Lung (tissue), 11 donors: ENCODE measurements at regions not wholly inside any gene's neighbourhood (a gene's known extent, or its start where the extent isn't known, plus 50 kb on each side); places are given as distances from the start of the nearest gene placed in this dataset.

ENCODE experiments used
- ATAC-seq: fragments of 200-7000 bp; cut with Tn5 transposase; one replicate; pipeline ENCODE4 v1.9.1; 2020; ENCODE audit warnings: moderate number of reproducible peaks; ENCODE audit not compliant: insufficient read depth, low FRiP score
- DNase-seq, 3 donors: peaks; one replicate each; pipeline ENCODE4 v3.0.0-alpha.2; 2013 to 2017
- H3K27ac ChIP-seq, 2 donors: one replicate each; pipeline ENCODE4 v1.5.1; 2013; ENCODE audit warnings: mild to moderate bottlenecking in 2 of 2, moderate library complexity in 2 of 2, control low read depth in 1 of 2, inconsistent platforms in 1 of 2, low read depth in 1 of 2, low read length in 1 of 2
- H3K27me3 ChIP-seq, 3 donors: one replicate each; pipeline ENCODE4 v1.5.1; 2013; ENCODE audit warnings: low read length in 2 of 3; ENCODE audit not compliant: control insufficient read depth in 3 of 3, insufficient read depth in 3 of 3
- H3K36me3 ChIP-seq, 4 donors: one replicate each; pipeline ENCODE4 v1.5.1; 2013; ENCODE audit warnings: low read length in 4 of 4, mild to moderate bottlenecking in 1 of 4, moderate library complexity in 1 of 4; ENCODE audit not compliant: control insufficient read depth in 4 of 4, insufficient read depth in 4 of 4
- H3K4me1 ChIP-seq, 5 donors: one replicate each; pipeline ENCODE4 v1.5.1; 2013; ENCODE audit warnings: low read length in 5 of 5, mild to moderate bottlenecking in 2 of 5, moderate library complexity in 1 of 5; ENCODE audit not compliant: control insufficient read depth in 5 of 5, insufficient read depth in 5 of 5
- H3K4me3 ChIP-seq: one replicate; pipeline ENCODE4 v1.5.1; 2013; ENCODE audit warnings: mild to moderate bottlenecking, control low read depth, moderate library complexity
- H3K9ac ChIP-seq, 2 donors: one replicate each; pipeline ENCODE4 v1.5.1; 2013; ENCODE audit warnings: low read length in 2 of 2, control low read depth in 1 of 2; ENCODE audit not compliant: insufficient read depth in 1 of 2
- H3K9me3 ChIP-seq, 4 donors: one replicate each; pipeline ENCODE4 v1.5.1; 2013; ENCODE audit warnings: low read length in 3 of 4, mild to moderate bottlenecking in 1 of 4, moderate library complexity in 1 of 4; ENCODE audit not compliant: control insufficient read depth in 4 of 4, insufficient read depth in 3 of 4
- CTCF ChIP-seq: IDR thresholded peaks from 2 replicates; pipeline ENCODE4 v1.5.1; 2012; ENCODE audit warnings: mild to moderate bottlenecking; ENCODE audit errors: control extremely low read depth, extremely low read depth
- WGBS, 2 donors: extraction: QIAGEN DNeasy Blood & Tissue Kit; methylation state at CpG; one replicate each; pipeline ENCODE4 v1.1.7; 2013; 5-methylcytosine and 5-hydroxymethylcytosine counted together
- donor health status: control.
- donor health status: control.
- donor health status: Bipolar disorder and iron deficiency.
- donor health status: healthy.
- donor health status: DM: yes; HTN: yes; CAD: no.

- no peak for ATAC-seq
- peaks cover 0 to 5% (median 3%) of the 10 kb centered on the region in 3 donors for H3K27me3 ChIP-seq
- H3K36me3 ChIP-seq = no peaks in the 10 kb centered on the region
- no peaks in the 10 kb centered on the region for H3K9me3 ChIP-seq
- no peak for TF ChIP-seq CTCF
- no peak overlapping the region for H3K27ac ChIP-seq
- DNase-seq = no peak
- H3K4me3 ChIP-seq = no peak overlapping the region
- H3K4me1 ChIP-seq = peaks cover 0 to 5% (median 0%) of the 10 kb centered on the region in 5 donors
- no peak overlapping the region for H3K9ac ChIP-seq
- 68 to 82% methylated on average over 4 of the region's 4 CpGs for WGBS, 2 donors
These were observed 94.7 kb upstream of the SRD5A3 start for GRCh38 chr4:55251342-55251741.

- WGBS, 2 donors = 86 to 92% methylated on average over 5 of the region's 5 CpGs
- Histone ChIP-seq H3K9ac (no peak overlapping the region), H3K4me1 (peaks cover 0 to 5% (median 0%) of the 10 kb centered on the region in 5 donors), H3K36me3 (no peaks in the 10 kb centered on the region), H3K9me3 (no peaks in the 10 kb centered on the region), H3K4me3 (no peak overlapping the region), H3K27me3 (peaks cover 0 to 5% (median 3%) of the 10 kb centered on the region in 3 donors), H3K27ac (no peak overlapping the region)
- ATAC-seq = no peak
- no peak for DNase-seq
- TF ChIP-seq CTCF = no peak
These were observed 94.1 kb upstream of the SRD5A3 start for GRCh38 chr4:55251896-55252295.

- H3K9ac ChIP-seq = no peak overlapping the region
- no peak overlapping the region for H3K27ac ChIP-seq
- no peak overlapping the region for H3K4me3 ChIP-seq
- TF ChIP-seq CTCF = no peak
- no peaks in the 10 kb centered on the region for H3K9me3 ChIP-seq
- WGBS, 2 donors = 82 to 88% methylated on average over 8 of the region's 8 CpGs
- peaks cover 0 to 13% (median 0%) of the 10 kb centered on the region in 5 donors for H3K4me1 ChIP-seq
- ATAC-seq (no peak), DNase-seq (no peak)
- H3K27me3 ChIP-seq = peaks cover 0 to 5% (median 3%) of the 10 kb centered on the region in 3 donors
- no peaks in the 10 kb centered on the region for H3K36me3 ChIP-seq
These were observed 92.0 kb upstream of the SRD5A3 start for GRCh38 chr4:55253948-55254593.

GRCh38 chr4:55255179-55255578 is 90.9 kb upstream of the SRD5A3 start:
- Histone ChIP-seq H3K9me3 (no peaks in the 10 kb centered on the region), H3K9ac (no peak overlapping the region), H3K27ac (no peak overlapping the region), H3K36me3 (no peaks in the 10 kb centered on the region), H3K27me3 (peaks cover 0 to 5% (median 3%) of the 10 kb centered on the region in 3 donors), H3K4me1 (peaks cover 0 to 16% (median 3%) of the 10 kb centered on the region in 5 donors), H3K4me3 (no peak overlapping the region)
- ATAC-seq (no peak), DNase-seq (no peak)
- WGBS, 2 donors = 77 to 91% methylated on average over 1 of the region's 1 CpG
- TF ChIP-seq CTCF = no peak
